ENCODE measurements at regions not wholly inside any gene's neighbourhood (a gene's known extent, or its start where the extent isn't known, plus 50 kb on each side); places are given as distances from the start of the nearest gene placed in this dataset.

GRCh38 chr9:22343218-22343611 is 103.4 kb upstream of the DMRTA1 start:
- H3K27me3 ChIP-seq (ENCODE audit: control insufficient read depth in 2 of 2, insufficient read depth in 2 of 2, low read length in 2 of 2): no peaks in the 10 kb centered on the region
- POLR2A ChIA-PET: no interaction called here
- H3K4me3 ChIP-seq (ENCODE audit: low read length): no peak overlapping the region
- Mint-ChIP-seq H3K27me3 (peaks cover 0 to 5% (median 0%) of the 10 kb centered on the region in 5 donors), H3K27ac (no peak overlapping the region), H3K9me3 (peaks cover 0 to 2% (median 0%) of the 10 kb centered on the region in 11 donors), H3K4me3 (no peak overlapping the region), H3K4me1 (no peaks in the 10 kb centered on the region), H3K36me3 (no peaks in the 10 kb centered on the region)
- no peak overlapping the region for H3K27ac ChIP-seq (ENCODE audit: low read depth, low read length)
- H3K9me3 ChIP-seq (ENCODE audit: control insufficient read depth in 2 of 3, low read length in 3 of 3): no peaks in the 10 kb centered on the region
- intact Hi-C loops (cut with micrococcal nuclease): no loop called here
- H3K4me1 ChIP-seq (ENCODE audit: control insufficient read depth in 2 of 2, insufficient read depth in 2 of 2, low read length in 2 of 2): no peaks in the 10 kb centered on the region
- CTCF ChIA-PET: no interaction called here
- no peak for DNase-seq
- H3K36me3 ChIP-seq (ENCODE audit: control insufficient read depth in 2 of 3, insufficient read depth in 3 of 3, low read length in 3 of 3): no peaks in the 10 kb centered on the region
- no peak for ATAC-seq

GRCh38 chr9:22354699-22355384 is 91.8 kb upstream of the DMRTA1 start:
- H3K4me3 ChIP-seq (ENCODE audit: low read length): no peak overlapping the region
- H3K4me3 Mint-ChIP-seq: no peak overlapping the region
- H3K36me3 Mint-ChIP-seq: peaks cover 0 to 3% (median 0%) of the 10 kb centered on the region in 5 donors
- H3K4me1 Mint-ChIP-seq: no peaks in the 10 kb centered on the region
- H3K4me1 ChIP-seq (ENCODE audit: control insufficient read depth in 2 of 2, insufficient read depth in 2 of 2, low read length in 2 of 2): no peaks in the 10 kb centered on the region
- no peaks in the 10 kb centered on the region for H3K9me3 ChIP-seq (ENCODE audit: control insufficient read depth in 2 of 3, low read length in 3 of 3)
- no peak overlapping the region for H3K27ac Mint-ChIP-seq
- DNase-seq (no peak), ATAC-seq (no peak)
- CTCF ChIA-PET: no interaction called here
- peaks cover 0 to 17% (median 6%) of the 10 kb centered on the region in 11 donors for H3K9me3 Mint-ChIP-seq
- peaks cover 0 to 10% (median 0%) of the 10 kb centered on the region in 5 donors for H3K27me3 Mint-ChIP-seq
- POLR2A ChIA-PET: no interaction called here
- H3K27me3 ChIP-seq (ENCODE audit: control insufficient read depth in 2 of 2, insufficient read depth in 2 of 2, low read length in 2 of 2): no peaks in the 10 kb centered on the region
- intact Hi-C loops (cut with micrococcal nuclease): no loop called here
- no peaks in the 10 kb centered on the region for H3K36me3 ChIP-seq (ENCODE audit: control insufficient read depth in 2 of 3, insufficient read depth in 3 of 3, low read length in 3 of 3)
- no peak overlapping the region for H3K27ac ChIP-seq (ENCODE audit: low read depth, low read length)

GRCh38 chr9:22356985-22357384 is 89.6 kb upstream of the DMRTA1 start:
- ATAC-seq: no peak
- H3K4me1 ChIP-seq (ENCODE audit: control insufficient read depth in 2 of 2, insufficient read depth in 2 of 2, low read length in 2 of 2): no peaks in the 10 kb centered on the region
- H3K9me3 ChIP-seq (ENCODE audit: control insufficient read depth in 2 of 3, low read length in 3 of 3): no peaks in the 10 kb centered on the region
- POLR2A ChIA-PET: no interaction called here
- Mint-ChIP-seq H3K4me1 (no peaks in the 10 kb centered on the region), H3K36me3 (peaks cover 0 to 3% (median 0%) of the 10 kb centered on the region in 5 donors), H3K27me3 (peaks cover 0 to 10% (median 0%) of the 10 kb centered on the region in 5 donors), H3K9me3 (peaks cover 0 to 17% (median 7%) of the 10 kb centered on the region in 11 donors), H3K4me3 (no peak overlapping the region), H3K27ac (no peak overlapping the region)
- CTCF ChIA-PET: no interaction called here
- DNase-seq: no peak
- no peaks in the 10 kb centered on the region for H3K27me3 ChIP-seq (ENCODE audit: control insufficient read depth in 2 of 2, insufficient read depth in 2 of 2, low read length in 2 of 2)
- H3K36me3 ChIP-seq (ENCODE audit: control insufficient read depth in 2 of 3, insufficient read depth in 3 of 3, low read length in 3 of 3): no peaks in the 10 kb centered on the region
- intact Hi-C loops (cut with micrococcal nuclease): no loop called here
- H3K4me3 ChIP-seq (ENCODE audit: low read length): no peak overlapping the region
- H3K27ac ChIP-seq (ENCODE audit: low read depth, low read length): no peak overlapping the region

- ATAC-seq (no peak), DNase-seq (no peak)
- no peak overlapping the region for H3K27ac ChIP-seq (ENCODE audit: low read depth, low read length)
- ChIA-PET CTCF (no interaction called here), POLR2A (no interaction called here)
- H3K4me3 ChIP-seq (ENCODE audit: low read length): no peak overlapping the region
- Mint-ChIP-seq H3K4me1 (no peaks in the 10 kb centered on the region), H3K27ac (no peak overlapping the region), H3K9me3 (peaks cover 0 to 13% (median 2%) of the 10 kb centered on the region in 11 donors), H3K36me3 (no peaks in the 10 kb centered on the region), H3K27me3 (peaks cover 0 to 8% (median 4%) of the 10 kb centered on the region in 5 donors), H3K4me3 (no peak overlapping the region)
- H3K9me3 ChIP-seq (ENCODE audit: control insufficient read depth in 2 of 3, low read length in 3 of 3): no peaks in the 10 kb centered on the region
- intact Hi-C loops (cut with micrococcal nuclease): no loop called here
- no peaks in the 10 kb centered on the region for H3K27me3 ChIP-seq (ENCODE audit: control insufficient read depth in 2 of 2, insufficient read depth in 2 of 2, low read length in 2 of 2)
- H3K36me3 ChIP-seq (ENCODE audit: control insufficient read depth in 2 of 3, insufficient read depth in 3 of 3, low read length in 3 of 3): no peaks in the 10 kb centered on the region
- H3K4me1 ChIP-seq (ENCODE audit: control insufficient read depth in 2 of 2, insufficient read depth in 2 of 2, low read length in 2 of 2): no peaks in the 10 kb centered on the region
These were observed 83.2 kb upstream of the DMRTA1 start for GRCh38 chr9:22363421-22363887.

GRCh38 chr9:22373636-22374035 is 73.0 kb upstream of the DMRTA1 start:
- no peaks in the 10 kb centered on the region for H3K27me3 Mint-ChIP-seq
- ChIA-PET CTCF (no interaction called here), POLR2A (no interaction called here)
- H3K4me1 Mint-ChIP-seq: no peaks in the 10 kb centered on the region
- Histone ChIP-seq H3K27ac (ENCODE audit: low read depth, low read length) (no peak overlapping the region), H3K27me3 (ENCODE audit: control insufficient read depth in 2 of 2, insufficient read depth in 2 of 2, low read length in 2 of 2) (no peaks in the 10 kb centered on the region), H3K36me3 (ENCODE audit: control insufficient read depth in 2 of 3, insufficient read depth in 3 of 3, low read length in 3 of 3) (no peaks in the 10 kb centered on the region), H3K4me1 (ENCODE audit: control insufficient read depth in 2 of 2, insufficient read depth in 2 of 2, low read length in 2 of 2) (no peaks in the 10 kb centered on the region), H3K4me3 (ENCODE audit: low read length) (no peak overlapping the region), H3K9me3 (ENCODE audit: control insufficient read depth in 2 of 3, low read length in 3 of 3) (no peaks in the 10 kb centered on the region)
- H3K36me3 Mint-ChIP-seq: no peaks in the 10 kb centered on the region
- no peak for ATAC-seq
- H3K27ac Mint-ChIP-seq: no peak overlapping the region
- no peak for DNase-seq
- intact Hi-C loops (cut with micrococcal nuclease): no loop called here
- H3K4me3 Mint-ChIP-seq: no peak overlapping the region
- peaks cover 0 to 15% (median 0%) of the 10 kb centered on the region in 11 donors for H3K9me3 Mint-ChIP-seq

GRCh38 chr9:22374051-22374450 is 72.6 kb upstream of the DMRTA1 start:
- H3K4me1 Mint-ChIP-seq: no peaks in the 10 kb centered on the region
- H3K27ac Mint-ChIP-seq: no peak overlapping the region
- H3K36me3 Mint-ChIP-seq: no peaks in the 10 kb centered on the region
- no peak overlapping the region for H3K4me3 Mint-ChIP-seq
- Histone ChIP-seq H3K9me3 (ENCODE audit: control insufficient read depth in 2 of 3, low read length in 3 of 3) (no peaks in the 10 kb centered on the region), H3K36me3 (ENCODE audit: control insufficient read depth in 2 of 3, insufficient read depth in 3 of 3, low read length in 3 of 3) (no peaks in the 10 kb centered on the region), H3K27me3 (ENCODE audit: control insufficient read depth in 2 of 2, insufficient read depth in 2 of 2, low read length in 2 of 2) (no peaks in the 10 kb centered on the region), H3K27ac (ENCODE audit: low read depth, low read length) (no peak overlapping the region), H3K4me3 (ENCODE audit: low read length) (no peak overlapping the region), H3K4me1 (ENCODE audit: control insufficient read depth in 2 of 2, insufficient read depth in 2 of 2, low read length in 2 of 2) (no peaks in the 10 kb centered on the region)
- POLR2A ChIA-PET: no interaction called here
- DNase-seq (no peak), ATAC-seq (no peak)
- no peaks in the 10 kb centered on the region for H3K27me3 Mint-ChIP-seq
- intact Hi-C loops (cut with micrococcal nuclease): no loop called here
- peaks cover 0 to 13% (median 0%) of the 10 kb centered on the region in 11 donors for H3K9me3 Mint-ChIP-seq
- CTCF ChIA-PET: no interaction called here

GRCh38 chr9:22379272-22379671 is 67.4 kb upstream of the DMRTA1 start:
- no peak for DNase-seq
- H3K27ac Mint-ChIP-seq: no peak overlapping the region

More at GRCh38 chr9:22379272-22379671, 67.4 kb upstream of the DMRTA1 start:
- no peak for ATAC-seq
- no peaks in the 10 kb centered on the region for H3K4me1 ChIP-seq (ENCODE audit: control insufficient read depth in 2 of 2, insufficient read depth in 2 of 2, low read length in 2 of 2)
- no peak overlapping the region for H3K4me3 Mint-ChIP-seq
- no peak overlapping the region for H3K27ac ChIP-seq (ENCODE audit: low read depth, low read length)
- ChIA-PET CTCF (no interaction called here), POLR2A (no interaction called here)
- intact Hi-C loops (cut with micrococcal nuclease): no loop called here
- H3K4me1 Mint-ChIP-seq: no peaks in the 10 kb centered on the region
- H3K27me3 ChIP-seq (ENCODE audit: control insufficient read depth in 2 of 2, insufficient read depth in 2 of 2, low read length in 2 of 2): no peaks in the 10 kb centered on the region
- no peaks in the 10 kb centered on the region for H3K36me3 Mint-ChIP-seq
- peaks cover 0 to 1% (median 0%) of the 10 kb centered on the region in 11 donors for H3K9me3 Mint-ChIP-seq
- H3K9me3 ChIP-seq (ENCODE audit: control insufficient read depth in 2 of 3, low read length in 3 of 3): no peaks in the 10 kb centered on the region
- H3K27me3 Mint-ChIP-seq: peaks cover 0 to 3% (median 0%) of the 10 kb centered on the region in 5 donors
- H3K36me3 ChIP-seq (ENCODE audit: control insufficient read depth in 2 of 3, insufficient read depth in 3 of 3, low read length in 3 of 3): no peaks in the 10 kb centered on the region
- H3K4me3 ChIP-seq (ENCODE audit: low read length): no peak overlapping the region

Measured in naive thymus-derived CD4-positive, alpha-beta T cell (primary cell).